Rectal smooth muscle tissue (tissue), 1 donor: ENCODE measurements at regions not wholly inside any gene's neighbourhood (a gene's known extent, or its start where the extent isn't known, plus 50 kb on each side); places are given as distances from the start of the nearest gene placed in this dataset.

ENCODE experiments used
- H3K27ac ChIP-seq: one replicate; pipeline ENCODE4 v1.7.0; 2013; ENCODE audit warnings: low read depth, low read length, inconsistent platforms
- H3K27me3 ChIP-seq: one replicate; pipeline ENCODE4 v1.7.0; 2013; ENCODE audit warnings: low read length; ENCODE audit not compliant: control insufficient read depth, insufficient read depth
- H3K36me3 ChIP-seq: one replicate; pipeline ENCODE4 v1.7.0; 2013; ENCODE audit warnings: low read length; ENCODE audit not compliant: control insufficient read depth, insufficient read depth
- H3K4me1 ChIP-seq: one replicate; pipeline ENCODE4 v1.7.0; 2013; ENCODE audit warnings: low read length; ENCODE audit not compliant: control insufficient read depth, insufficient read depth
- H3K4me3 ChIP-seq: one replicate; pipeline ENCODE4 v1.7.0; 2013; ENCODE audit warnings: low read length
- H3K9ac ChIP-seq: one replicate; pipeline ENCODE4 v1.7.0; 2013; ENCODE audit warnings: low read length

DNA sequence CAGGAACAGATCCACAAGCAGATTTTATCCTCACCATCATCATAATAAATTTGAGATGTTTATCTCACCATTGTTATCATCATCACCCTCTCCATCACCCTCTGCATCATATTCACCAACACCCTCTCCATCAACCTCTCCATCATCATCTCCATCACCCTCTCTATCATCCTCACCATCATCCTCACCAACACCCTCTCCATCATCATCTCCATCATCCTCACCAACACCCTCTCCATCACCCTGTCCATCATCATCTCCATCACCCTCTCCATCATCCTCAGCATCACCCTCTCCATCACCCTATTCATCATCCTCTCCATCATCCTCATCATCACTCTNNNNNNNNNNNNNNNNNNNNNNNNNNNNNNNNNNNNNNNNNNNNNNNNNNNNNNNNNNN is 567.0 kb upstream of the SGCD start:
- no peak overlapping the region for H3K27ac ChIP-seq
- H3K4me3 ChIP-seq, result no peak overlapping the region
- no peaks in the 10 kb centered on the region for H3K27me3 ChIP-seq
- no peak overlapping the region for H3K9ac ChIP-seq
- no peaks in the 10 kb centered on the region for H3K36me3 ChIP-seq
- H3K4me1 ChIP-seq, result no peaks in the 10 kb centered on the region

GRCh38 chr5:155761502-155761901 is 565.5 kb upstream of the SGCD start:
- no peak overlapping the region for H3K9ac ChIP-seq
- no peak overlapping the region for H3K27ac ChIP-seq
- no peaks in the 10 kb centered on the region for H3K36me3 ChIP-seq
- no peak overlapping the region for H3K4me3 ChIP-seq
- no peaks in the 10 kb centered on the region for H3K27me3 ChIP-seq
- no peaks in the 10 kb centered on the region for H3K4me1 ChIP-seq

- Histone ChIP-seq H3K27ac (no peak overlapping the region), H3K36me3 (no peaks in the 10 kb centered on the region), H3K27me3 (no peaks in the 10 kb centered on the region), H3K4me3 (no peak overlapping the region), H3K4me1 (no peaks in the 10 kb centered on the region), H3K9ac (no peak overlapping the region)
Observed at GRCh38 chr5:155765715-155766114, 561.2 kb upstream of the SGCD start.

DNA sequence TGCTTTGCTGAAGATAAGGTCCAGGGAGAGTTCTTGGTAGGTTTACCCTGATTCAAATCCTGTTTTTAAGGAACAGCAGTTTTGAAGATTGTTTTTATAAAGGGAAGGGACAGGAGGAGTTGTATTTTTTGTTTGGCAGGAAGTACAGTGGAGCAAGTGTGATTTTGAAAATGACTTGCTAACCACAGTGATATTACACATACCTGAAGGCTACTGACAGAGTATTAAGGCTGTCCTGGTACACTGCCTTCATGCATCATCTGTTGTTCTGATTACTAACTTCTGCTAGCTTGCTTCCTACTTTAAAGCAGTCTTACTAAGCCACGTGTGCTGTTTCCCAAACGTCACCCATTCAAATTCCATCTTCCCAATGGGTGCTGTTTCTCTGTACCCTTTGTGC is 559.5 kb upstream of the SGCD start:
- Histone ChIP-seq H3K36me3 (no peaks in the 10 kb centered on the region), H3K4me3 (no peak overlapping the region), H3K27me3 (no peaks in the 10 kb centered on the region), H3K27ac (no peak overlapping the region), H3K9ac (no peak overlapping the region), H3K4me1 (no peaks in the 10 kb centered on the region)

GRCh38 chr5:155768332-155768731 is 558.6 kb upstream of the SGCD start:
- H3K4me1 ChIP-seq, result no peaks in the 10 kb centered on the region
- no peaks in the 10 kb centered on the region for H3K27me3 ChIP-seq
- no peaks in the 10 kb centered on the region for H3K36me3 ChIP-seq
- no peak overlapping the region for H3K4me3 ChIP-seq
- H3K9ac ChIP-seq, result no peak overlapping the region
- H3K27ac ChIP-seq, result no peak overlapping the region

DNA sequence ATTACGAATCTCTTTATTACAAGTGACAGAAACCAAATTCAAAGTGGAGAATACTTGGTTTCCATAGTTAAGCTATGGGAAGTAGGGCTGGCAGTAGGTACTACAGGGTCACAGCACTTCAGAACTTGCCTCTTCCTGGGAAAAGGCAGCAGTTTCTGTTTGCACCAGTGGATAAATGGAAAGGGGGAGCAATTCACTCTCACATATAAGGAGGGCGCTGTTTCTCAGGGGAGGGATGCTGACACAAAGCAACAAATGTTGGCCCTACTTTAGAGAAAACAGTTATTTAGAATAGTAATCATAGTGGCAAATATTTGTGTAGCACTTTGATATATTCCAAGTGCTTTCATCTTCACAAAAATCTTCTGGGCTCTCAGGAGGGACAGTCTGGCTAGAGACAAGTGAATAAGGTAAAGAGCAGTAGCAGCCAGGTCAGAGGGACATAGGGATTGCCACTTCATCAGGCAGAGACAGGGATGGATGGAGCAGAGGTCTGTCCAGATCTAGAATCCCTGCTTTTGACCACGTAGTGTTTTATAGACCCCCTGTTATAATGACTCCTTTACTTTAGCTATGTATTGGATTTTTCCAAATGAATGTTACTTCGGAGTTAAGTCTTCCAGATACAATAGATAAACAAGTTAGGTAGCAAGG is 554.8 kb upstream of the SGCD start:
- Histone ChIP-seq H3K4me3 (no peak overlapping the region), H3K27ac (no peak overlapping the region), H3K27me3 (no peaks in the 10 kb centered on the region), H3K9ac (no peak overlapping the region), H3K36me3 (no peaks in the 10 kb centered on the region), H3K4me1 (no peaks in the 10 kb centered on the region)

DNA sequence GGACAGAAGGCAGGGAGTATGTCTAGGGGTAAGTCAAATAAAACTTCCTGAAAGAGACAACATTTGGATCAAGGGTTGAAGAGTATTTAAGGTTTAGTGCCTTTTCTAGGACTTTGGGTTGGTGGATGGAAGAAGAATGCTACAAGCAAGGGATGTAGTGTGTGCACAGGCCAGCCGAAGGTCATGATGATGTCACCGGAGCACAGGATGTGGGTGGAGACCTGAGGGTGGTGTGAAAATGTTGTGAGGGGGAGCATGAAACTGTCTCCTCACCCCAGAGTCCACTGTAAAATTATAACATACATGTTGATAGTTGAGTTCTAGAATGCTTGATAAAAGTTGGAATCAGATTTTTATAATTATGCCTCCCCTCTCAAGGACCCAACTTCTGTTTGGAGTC is 553.3 kb upstream of the SGCD start:
- Histone ChIP-seq H3K27ac (no peak overlapping the region), H3K36me3 (no peaks in the 10 kb centered on the region), H3K4me3 (no peak overlapping the region)

GRCh38 chr5:155780260-155780659 is 546.7 kb upstream of the SGCD start:
- Histone ChIP-seq H3K4me3 (no peak overlapping the region), H3K27me3 (no peaks in the 10 kb centered on the region), H3K4me1 (no peaks in the 10 kb centered on the region), H3K36me3 (no peaks in the 10 kb centered on the region), H3K27ac (no peak overlapping the region), H3K9ac (no peak overlapping the region)

More for the DNA sequence above, 553.3 kb upstream of the SGCD start:
- Histone ChIP-seq H3K27me3 (no peaks in the 10 kb centered on the region), H3K9ac (no peak overlapping the region), H3K4me1 (no peaks in the 10 kb centered on the region)

- Histone ChIP-seq H3K9ac (no peak overlapping the region), H3K27me3 (no peaks in the 10 kb centered on the region)
Observed at GRCh38 chr5:155783246-155783645, 543.7 kb upstream of the SGCD start.

GRCh38 chr5:155783791-155784190 is 543.2 kb upstream of the SGCD start:
- Histone ChIP-seq H3K4me3 (no peak overlapping the region), H3K36me3 (no peaks in the 10 kb centered on the region)

More at GRCh38 chr5:155783246-155783645, 543.7 kb upstream of the SGCD start:
- Histone ChIP-seq H3K4me3 (no peak overlapping the region), H3K36me3 (no peaks in the 10 kb centered on the region), H3K4me1 (no peaks in the 10 kb centered on the region), H3K27ac (no peak overlapping the region)

DNA sequence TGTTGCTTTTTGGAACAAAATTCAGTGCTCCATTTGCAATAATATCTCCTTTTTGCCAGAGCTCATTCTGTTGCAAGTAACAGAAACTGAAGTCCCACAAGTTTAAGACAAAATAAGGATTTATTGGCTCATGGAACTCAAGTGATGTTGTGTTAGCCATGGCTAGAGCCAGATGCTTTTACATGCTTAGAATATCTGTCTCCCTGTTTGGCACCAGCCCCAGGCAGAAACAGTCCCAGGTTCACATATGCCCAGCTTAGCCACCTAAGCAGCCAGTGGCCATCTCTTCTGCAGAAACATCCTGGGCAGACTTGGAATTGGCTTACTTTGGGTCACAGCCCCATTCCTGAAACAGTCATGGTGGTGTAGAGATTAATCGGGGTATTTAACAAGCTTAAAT is 540.9 kb upstream of the SGCD start:
- Histone ChIP-seq H3K4me1 (no peaks in the 10 kb centered on the region), H3K36me3 (no peaks in the 10 kb centered on the region), H3K27ac (no peak overlapping the region), H3K9ac (no peak overlapping the region), H3K27me3 (no peaks in the 10 kb centered on the region), H3K4me3 (no peak overlapping the region)

More at GRCh38 chr5:155783791-155784190, 543.2 kb upstream of the SGCD start:
- no peaks in the 10 kb centered on the region for H3K27me3 ChIP-seq
- no peaks in the 10 kb centered on the region for H3K4me1 ChIP-seq
- H3K9ac ChIP-seq, result no peak overlapping the region
- no peak overlapping the region for H3K27ac ChIP-seq

- Histone ChIP-seq H3K27me3 (no peaks in the 10 kb centered on the region), H3K36me3 (no peaks in the 10 kb centered on the region), H3K4me3 (no peak overlapping the region), H3K27ac (no peak overlapping the region), H3K9ac (no peak overlapping the region), H3K4me1 (no peaks in the 10 kb centered on the region)
Observed at GRCh38 chr5:155792873-155793272, 534.1 kb upstream of the SGCD start.

- Histone ChIP-seq H3K27me3 (no peaks in the 10 kb centered on the region), H3K9ac (no peak overlapping the region), H3K4me1 (no peaks in the 10 kb centered on the region), H3K27ac (no peak overlapping the region), H3K4me3 (no peak overlapping the region), H3K36me3 (no peaks in the 10 kb centered on the region)
Observed at GRCh38 chr5:155794795-155795194, 532.2 kb upstream of the SGCD start.
